MM.1S (cell line): ENCODE measurements at regions not wholly inside any gene's neighbourhood (a gene's known extent, or its start where the extent isn't known, plus 50 kb on each side); places are given as distances from the start of the nearest gene placed in this dataset.
"Not testable (repeated sequence)": the region's sequence is repeated elsewhere in the genome, so short reads cannot be mapped to it uniquely, and the experiment has no call there.

Source experiments
- DNase-seq: peaks from one replicate; pipeline ENCODE4 v3.0.0-alpha.2; 2015
- H2AFZ ChIP-seq: fragments of 300-600 bp; sonication (generic); 2 replicates; pipeline ENCODE4 v1.6.0; 2016; ENCODE audit warnings: antibody characterized with exemption, low read length
- H3F3A ChIP-seq: fragments of 300-600 bp; sonication (generic); 2 replicates; pipeline ENCODE4 v1.6.1; 2016; ENCODE audit warnings: mild to moderate bottlenecking, antibody characterized with exemption, low read length, moderate library complexity, mixed read lengths; ENCODE audit not compliant: insufficient read depth
- H3K27ac ChIP-seq: fragments of 300-600 bp; sonication (generic); 2 replicates; pipeline ENCODE4 v1.5.1; 2016; ENCODE audit warnings: mild to moderate bottlenecking, low read length
- H3K27me3 ChIP-seq: fragments of 300-600 bp; sonication (generic); replicated peaks from 2 replicates; pipeline ENCODE4 v1.6.0; 2016; ENCODE audit warnings: low read length; ENCODE audit not compliant: insufficient read depth
- H3K36me3 ChIP-seq: fragments of 300-600 bp; sonication (generic); replicated peaks from 2 replicates; pipeline ENCODE4 v1.6.1; 2016; ENCODE audit warnings: mild to moderate bottlenecking, low read length, mixed read lengths; ENCODE audit not compliant: insufficient read depth
- H3K4me1 ChIP-seq: fragments of 300-600 bp; sonication (generic); 2 replicates; pipeline ENCODE4 v1.6.1; 2016; ENCODE audit warnings: low read length, mixed read lengths
- H3K4me2 ChIP-seq: fragments of 300-600 bp; sonication (generic); 2 replicates; pipeline ENCODE4 v1.6.0; 2016; ENCODE audit warnings: low read depth, low read length
- H3K4me3 ChIP-seq: fragments of 300-600 bp; sonication (generic); 2 replicates; pipeline ENCODE4 v1.5.1; 2016; ENCODE audit warnings: low read length, mixed read lengths
- H3K79me2 ChIP-seq: fragments of 300-600 bp; sonication (generic); 2 replicates; pipeline ENCODE4 v1.6.1; 2016; ENCODE audit warnings: mixed run types, low read length, mixed read lengths
- H3K9ac ChIP-seq: fragments of 300-600 bp; sonication (generic); 2 replicates; pipeline ENCODE4 v1.6.1; 2016; ENCODE audit warnings: low read length, mixed read lengths
- H3K9me2 ChIP-seq: fragments of 300-600 bp; sonication (generic); replicated peaks from 2 replicates; pipeline ENCODE4 v1.6.1; 2016; ENCODE audit warnings: mild to moderate bottlenecking, low read length, mixed read lengths; ENCODE audit not compliant: insufficient read depth
- H3K9me3 ChIP-seq: fragments of 300-600 bp; sonication (generic); replicated peaks from 2 replicates; pipeline ENCODE4 v1.6.1; 2016; ENCODE audit warnings: mild to moderate bottlenecking, low read length, mixed read lengths; ENCODE audit not compliant: insufficient read depth
- H4K20me1 ChIP-seq: fragments of 300-600 bp; sonication (generic); 2 replicates; pipeline ENCODE4 v1.6.1; 2016; ENCODE audit warnings: mild to moderate bottlenecking, low read length, moderate library complexity, mixed read lengths; ENCODE audit not compliant: insufficient read depth
- CTCF ChIP-seq: fragments of 300-600 bp; sonication (generic); IDR thresholded peaks from 2 replicates; pipeline ENCODE4 v1.5.1; 2016; ENCODE audit warnings: antibody characterized with exemption, low read length, mixed read lengths
- EZH2 ChIP-seq: fragments of 300-600 bp; sonication (generic); optimal IDR thresholded peaks from 2 replicates; pipeline ENCODE3; 2017; ENCODE audit warnings: low read depth, mild to moderate bottlenecking, antibody characterized with exemption, low read length, mixed read lengths
- EZH2phosphoT487 ChIP-seq: fragments of 300-600 bp; sonication (generic); IDR thresholded peaks from 2 replicates; pipeline ENCODE4 v1.6.1; 2018; ENCODE audit warnings: antibody characterized with exemption, low read length

DNA sequence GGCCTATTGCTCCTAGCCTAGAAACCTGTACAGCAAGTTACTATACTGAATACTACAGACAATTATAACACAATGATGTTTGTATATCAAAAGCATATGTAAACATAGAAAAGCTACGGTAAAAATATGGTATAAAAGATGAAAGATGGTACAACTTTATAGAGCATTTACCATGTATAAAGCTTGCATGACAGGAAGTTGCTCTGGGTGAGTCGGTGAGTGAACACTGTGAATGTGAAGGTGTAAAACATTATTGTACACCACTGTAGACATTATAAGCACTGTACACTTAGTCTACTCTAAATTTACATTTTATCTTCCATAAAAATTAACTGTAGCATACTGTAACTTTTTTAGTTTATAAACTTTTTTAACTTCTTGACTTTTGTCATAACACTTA, 674.3 kb upstream of the ZWINT start:
- H3F3A ChIP-seq = no peaks in the 10 kb centered on the region
- DNase-seq = no peak

GRCh38 chr10:57032301-57032700, 671.2 kb upstream of the ZWINT start:
- not testable (repeated sequence) for H3K9me3 ChIP-seq, H3K4me3 ChIP-seq, H3K9ac ChIP-seq, H3K27ac ChIP-seq, H3K4me1 ChIP-seq, H3K4me2 ChIP-seq, DNase-seq, H3K36me3 ChIP-seq, H2AFZ ChIP-seq, H3F3A ChIP-seq, H3K79me2 ChIP-seq, H3K9me2 ChIP-seq, H3K27me3 ChIP-seq, H4K20me1 ChIP-seq

More for the DNA sequence above, 674.3 kb upstream of the ZWINT start:
- Histone ChIP-seq H3K9me3 (no peaks in the 10 kb centered on the region), H4K20me1 (no peaks in the 10 kb centered on the region), H2AFZ (no peak overlapping the region), H3K4me3 (no peak overlapping the region), H3K36me3 (no peaks in the 10 kb centered on the region), H3K9me2 (no peaks in the 10 kb centered on the region), H3K4me2 (no peak overlapping the region), H3K27ac (no peak overlapping the region), H3K79me2 (no peaks in the 10 kb centered on the region), H3K9ac (no peak overlapping the region), H3K4me1 (no peaks in the 10 kb centered on the region), H3K27me3 (no peaks in the 10 kb centered on the region)
- no peak for TF ChIP-seq EZH2phosphoT487
- TF ChIP-seq CTCF = no peak
- no peak for TF ChIP-seq EZH2

DNA sequence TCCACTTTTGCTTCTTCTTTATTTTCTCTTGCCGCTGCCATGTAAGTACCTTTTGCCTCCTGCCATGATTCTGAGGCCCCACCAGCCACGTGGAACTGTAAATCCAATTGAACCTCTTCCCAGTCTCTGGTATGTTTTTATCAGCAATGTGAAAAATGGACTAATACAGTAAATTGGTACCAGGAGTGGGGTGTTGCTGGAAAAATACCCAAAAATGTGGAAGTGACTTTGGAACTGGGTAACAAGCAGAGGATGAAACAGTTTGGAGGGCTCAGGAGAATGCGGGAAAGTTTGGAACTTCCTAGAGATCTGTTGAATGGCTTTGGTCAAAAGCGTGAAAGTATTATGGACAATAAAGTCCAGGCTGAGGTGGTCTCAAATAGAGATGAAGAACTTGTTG, 670.3 kb upstream of the ZWINT start:
- no peak overlapping the region for H2AFZ ChIP-seq
- H3K4me3 ChIP-seq = no peak overlapping the region
- no peaks in the 10 kb centered on the region for H4K20me1 ChIP-seq
- no peak overlapping the region for H3K27ac ChIP-seq
- TF ChIP-seq CTCF (no peak), EZH2 (no peak), EZH2phosphoT487 (no peak)
- no peak for DNase-seq
- no peaks in the 10 kb centered on the region for H3K9me3 ChIP-seq
- no peaks in the 10 kb centered on the region for H3K36me3 ChIP-seq
- no peaks in the 10 kb centered on the region for H3K79me2 ChIP-seq
- no peaks in the 10 kb centered on the region for H3K4me1 ChIP-seq
- H3K27me3 ChIP-seq = no peaks in the 10 kb centered on the region
- H3F3A ChIP-seq = no peaks in the 10 kb centered on the region
- no peaks in the 10 kb centered on the region for H3K9me2 ChIP-seq
- no peak overlapping the region for H3K4me2 ChIP-seq
- H3K9ac ChIP-seq = no peak overlapping the region

DNA sequence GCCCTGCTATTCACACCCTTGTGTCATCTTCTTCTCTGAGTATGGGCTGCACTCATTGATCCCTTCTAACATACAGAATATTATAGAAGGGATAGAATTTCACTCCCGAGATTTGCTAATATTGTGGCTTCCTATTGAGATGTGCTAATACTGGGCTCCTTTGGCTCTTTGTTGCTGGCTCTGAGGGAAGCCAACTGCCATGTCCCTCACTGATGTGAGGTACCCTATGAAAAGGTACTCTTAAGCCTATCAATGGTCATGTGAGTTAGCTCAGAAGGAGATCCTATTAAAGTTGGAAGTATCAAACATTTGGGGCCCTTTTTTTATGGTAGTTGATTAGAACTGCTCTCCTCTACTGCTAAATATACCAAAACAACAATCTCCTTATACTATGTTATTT, 665.2 kb upstream of the ZWINT start:
- Histone ChIP-seq H3F3A (no peaks in the 10 kb centered on the region), H2AFZ (no peak overlapping the region), H3K27me3 (no peaks in the 10 kb centered on the region), H3K27ac (no peak overlapping the region), H3K9ac (no peak overlapping the region), H3K79me2 (no peaks in the 10 kb centered on the region), H3K4me3 (no peak overlapping the region), H4K20me1 (no peaks in the 10 kb centered on the region), H3K9me3 (no peaks in the 10 kb centered on the region), H3K9me2 (no peaks in the 10 kb centered on the region), H3K4me2 (no peak overlapping the region), H3K36me3 (no peaks in the 10 kb centered on the region), H3K4me1 (no peaks in the 10 kb centered on the region)
- DNase-seq = no peak
- TF ChIP-seq EZH2phosphoT487 = no peak
- no peak for TF ChIP-seq CTCF
- TF ChIP-seq EZH2 = no peak
